ENCODE measurements at regions not wholly inside any gene's neighbourhood (a gene's known extent, or its start where the extent isn't known, plus 50 kb on each side); places are given as distances from the start of the nearest gene placed in this dataset.

- WGBS (ENCODE audit: low lambda C conversion rate, missing lambda C conversion rate), result 81% methylated on average over 5 of the region's 5 CpGs
- Histone ChIP-seq H2AFZ (no peak overlapping the region), H3K27ac (no peak overlapping the region), H3K4me2 (no peak overlapping the region), H3K4me3 (no peak overlapping the region), H4K20me1 (ENCODE audit: insufficient read depth, poor library complexity, severe bottlenecking) (no peaks in the 10 kb centered on the region), H3K79me2 (no peaks in the 10 kb centered on the region), H3K36me3 (replicated peaks; ENCODE audit: insufficient read depth, low read depth) (no peaks in the 10 kb centered on the region), H3K9me2 (replicated peaks; ENCODE audit: insufficient read depth) (no peaks in the 10 kb centered on the region), H3K4me1 (ENCODE audit: insufficient read depth) (no peaks in the 10 kb centered on the region), H3K9me3 (ENCODE audit: low read depth) (no peaks in the 10 kb centered on the region), H3K27me3 (peaks cover 3% of the 10 kb centered on the region)
- no peak for TF ChIP-seq EZH2phosphoT487 (IDR thresholded peaks at IDR 0.05; ENCODE audit: low read depth, severe bottlenecking, unreplicated experiment)
- TF ChIP-seq CTCF (IDR thresholded peaks at IDR 0.05; ENCODE audit: poor library complexity), result no peak
- TF ChIP-seq EZH2 (IDR thresholded peaks at IDR 0.05; ENCODE audit: borderline replicate concordance), result no peak
- DNase-seq (ENCODE audit: low spot score), result no peak
Measured at GRCh38 chr2:128457716-128458115, 139.0 kb upstream of the HS6ST1 start.

GRCh38 chr2:128458505-128458904 is 139.8 kb upstream of the HS6ST1 start:
- H3K9me3 ChIP-seq (ENCODE audit: low read depth), result no peaks in the 10 kb centered on the region
- no peaks in the 10 kb centered on the region for H3K79me2 ChIP-seq
- H3K27me3 ChIP-seq, result peaks cover 3% of the 10 kb centered on the region
- no peaks in the 10 kb centered on the region for H4K20me1 ChIP-seq (ENCODE audit: insufficient read depth, poor library complexity, severe bottlenecking)
- TF ChIP-seq CTCF (IDR thresholded peaks at IDR 0.05; ENCODE audit: poor library complexity), result no peak
- no peak for TF ChIP-seq EZH2 (IDR thresholded peaks at IDR 0.05; ENCODE audit: borderline replicate concordance)
- no peak for TF ChIP-seq EZH2phosphoT487 (IDR thresholded peaks at IDR 0.05; ENCODE audit: low read depth, severe bottlenecking, unreplicated experiment)
- no peak overlapping the region for H3K4me3 ChIP-seq
- H3K4me1 ChIP-seq (ENCODE audit: insufficient read depth), result no peaks in the 10 kb centered on the region
- H3K9me2 ChIP-seq (replicated peaks; ENCODE audit: insufficient read depth), result no peaks in the 10 kb centered on the region
- no peak overlapping the region for H3K27ac ChIP-seq
- WGBS (ENCODE audit: low lambda C conversion rate, missing lambda C conversion rate), result 54% methylated on average over 2 of the region's 2 CpGs
- no peak overlapping the region for H3K4me2 ChIP-seq
- H2AFZ ChIP-seq, result no peak overlapping the region
- DNase-seq (ENCODE audit: low spot score), result no peak
- no peaks in the 10 kb centered on the region for H3K36me3 ChIP-seq (replicated peaks; ENCODE audit: insufficient read depth, low read depth)

- Histone ChIP-seq H3K27me3 (no peaks in the 10 kb centered on the region), H3K4me1 (ENCODE audit: insufficient read depth) (no peaks in the 10 kb centered on the region), H3K27ac (no peak overlapping the region), H3K4me3 (no peak overlapping the region), H3K9me2 (replicated peaks; ENCODE audit: insufficient read depth) (no peaks in the 10 kb centered on the region), H3K36me3 (replicated peaks; ENCODE audit: insufficient read depth, low read depth) (no peaks in the 10 kb centered on the region), H3K9me3 (ENCODE audit: low read depth) (peaks cover 2% of the 10 kb centered on the region), H2AFZ (no peak overlapping the region), H3K79me2 (no peaks in the 10 kb centered on the region), H3K4me2 (no peak overlapping the region), H4K20me1 (ENCODE audit: insufficient read depth, poor library complexity, severe bottlenecking) (no peaks in the 10 kb centered on the region)
- no peak for TF ChIP-seq CTCF (IDR thresholded peaks at IDR 0.05; ENCODE audit: poor library complexity)
- no peak for TF ChIP-seq EZH2phosphoT487 (IDR thresholded peaks at IDR 0.05; ENCODE audit: low read depth, severe bottlenecking, unreplicated experiment)
- no peak for TF ChIP-seq EZH2 (IDR thresholded peaks at IDR 0.05; ENCODE audit: borderline replicate concordance)
- WGBS (ENCODE audit: low lambda C conversion rate, missing lambda C conversion rate), result 84% methylated on average over 1 of the region's 1 CpG
- no peak for DNase-seq (ENCODE audit: low spot score)
Measured at GRCh38 chr2:128464456-128464855, 145.8 kb upstream of the HS6ST1 start.
